ENCODE measurements at regions not wholly inside any gene's neighbourhood (a gene's known extent, or its start where the extent isn't known, plus 50 kb on each side); places are given as distances from the start of the nearest gene placed in this dataset.

- CTCF ChIA-PET, result no interaction called here
- Histone ChIP-seq H3K4me1 (ENCODE audit: control insufficient read depth, insufficient read depth, low read length) (0 out of 2 replicates have a peak, but pooled peaks cover 2% of the 10 kb centered on the region), H3K4me3 (ENCODE audit: low read depth, low read length) (no peak overlapping the region), H3K27ac (ENCODE audit: extremely low read depth, low read depth, low read length) (no peak overlapping the region), H3K9me3 (ENCODE audit: control insufficient read depth, insufficient read depth, low read depth, low read length) (no peaks in the 10 kb centered on the region), H3K36me3 (ENCODE audit: control insufficient read depth in 2 of 2, insufficient read depth in 1 of 2, low read length in 2 of 2) (no peaks in the 10 kb centered on the region)
- TF ChIP-seq ZNF596 (tag by site-specific recombination; IDR thresholded peaks at IDR 0.05) (no peak), PRDM6 (tag by site-specific recombination; IDR thresholded peaks at IDR 0.05) (no peak), ZNF248 (tag by site-specific recombination; IDR thresholded peaks at IDR 0.05) (no peak), ZBTB48 (tag by site-specific recombination; IDR thresholded peaks at IDR 0.05) (no peak), ZNF157 (tag by site-specific recombination; IDR thresholded peaks at IDR 0.05) (no peak), ZNF704 (tag by site-specific recombination; IDR thresholded peaks at IDR 0.05) (no peak), ZNF660 (tag by site-specific recombination; IDR thresholded peaks at IDR 0.05) (no peak), ZNF140 (tag by site-specific recombination; IDR thresholded peaks at IDR 0.05) (no peak), REST (tag by site-specific recombination; IDR thresholded peaks at IDR 0.05) (no peak), ZNF626 (tag by site-specific recombination; IDR thresholded peaks at IDR 0.05) (no peak)
- POLR2A ChIA-PET, result no interaction called here
Measured at GRCh38 chr3:88610820-88611219, 461.1 kb downstream of the C3orf38 start.

- H3K4me1 ChIP-seq (ENCODE audit: control insufficient read depth, insufficient read depth, low read length), result 0 out of 2 replicates have a peak, but pooled peaks cover 2% of the 10 kb centered on the region
- POLR2A ChIA-PET, result no interaction called here
- H3K4me3 ChIP-seq (ENCODE audit: low read depth, low read length), result no peak overlapping the region
- no peaks in the 10 kb centered on the region for H3K36me3 ChIP-seq (ENCODE audit: control insufficient read depth in 2 of 2, insufficient read depth in 1 of 2, low read length in 2 of 2)
- CTCF ChIA-PET, result no interaction called here
- no peaks in the 10 kb centered on the region for H3K9me3 ChIP-seq (ENCODE audit: control insufficient read depth, insufficient read depth, low read depth, low read length)
- no peak overlapping the region for H3K27ac ChIP-seq (ENCODE audit: extremely low read depth, low read depth, low read length)
- TF ChIP-seq ZNF266 (tag by site-specific recombination; IDR thresholded peaks at IDR 0.05; ENCODE audit: low read depth) (no peak), ZBTB7A (tag by site-specific recombination; IDR thresholded peaks at IDR 0.05; ENCODE audit: low read depth) (no peak), ZNF660 (tag by site-specific recombination; IDR thresholded peaks at IDR 0.05) (no peak), ZNF366 (tag by site-specific recombination; conservative IDR thresholded peaks at IDR 0.05) (no peak), ZNF18 (tag by site-specific recombination; IDR thresholded peaks at IDR 0.05) (no peak), ZNF112 (tag by site-specific recombination; IDR thresholded peaks at IDR 0.05) (no peak), PATZ1 (tag by site-specific recombination; IDR thresholded peaks at IDR 0.05) (no peak), YY1 (tag by site-specific recombination; IDR thresholded peaks at IDR 0.05) (no peak), ZNF10 (tag by site-specific recombination; IDR thresholded peaks at IDR 0.05) (no peak), ZNF138 (tag by site-specific recombination; IDR thresholded peaks at IDR 0.05; ENCODE audit: borderline replicate concordance) (no peak), ZNF23 (tag by site-specific recombination; IDR thresholded peaks at IDR 0.05; ENCODE audit: borderline replicate concordance) (no peak), RBAK (tag by site-specific recombination; IDR thresholded peaks at IDR 0.05) (no peak), MYNN (tag by site-specific recombination; IDR thresholded peaks at IDR 0.05; ENCODE audit: borderline replicate concordance) (no peak), ZNF2 (tag by site-specific recombination; IDR thresholded peaks at IDR 0.05) (no peak), ZNF623 (tag by site-specific recombination; IDR thresholded peaks at IDR 0.05) (no peak), ZNF664 (tag by site-specific recombination; IDR thresholded peaks at IDR 0.05) (no peak), ZXDB (tag by site-specific recombination; IDR thresholded peaks at IDR 0.05) (no peak), GFI1B (tag by site-specific recombination; IDR thresholded peaks at IDR 0.05) (no peak)
Measured at GRCh38 chr3:88611826-88612326, 462.1 kb downstream of the C3orf38 start.

Measured in HEK293 (cell line).